H1 (cell line): ENCODE measurements at regions not wholly inside any gene's neighbourhood (a gene's known extent, or its start where the extent isn't known, plus 50 kb on each side); places are given as distances from the start of the nearest gene placed in this dataset.

Experiments used
- CTCF ChIA-PET: fragments of 300-600 bp; sonication (Branson Sonifier 250); formaldehyde crosslinking; loops from one replicate; lab custom pipeline; 2021; ENCODE audit not compliant: partially characterized antibody; lab: Charles Lee
- POLR2A ChIA-PET: fragments of 300-600 bp; sonication (Branson Sonifier 250); formaldehyde crosslinking; loops from one replicate; lab custom pipeline; 2021; ENCODE audit warnings: inconsistent platforms; ENCODE audit not compliant: partially characterized antibody; lab: Charles Lee
- DNase-seq, 2 experiments: peaks; one replicate each; pipeline versions ENCODE4 v3.0.0 to v3.0.0-alpha.2; 2010 to 2022; ENCODE audit warnings: low spot score in 2 of 2, low read depth in 1 of 2, mixed read lengths in 1 of 2
- FAIRE-seq: peaks from 2 replicates; lab custom pipeline; 2011; peaks lifted over from hg19 to GRCh38; lab: Jason Lieb, UNC
- H2AFZ ChIP-seq: 2 replicates; pipeline ENCODE4 v1.8.1; 2012; ENCODE audit warnings: low read length, inconsistent platforms
- H2AK5ac ChIP-seq: 2 replicates; pipeline ENCODE4 v1.6.1; 2013; ENCODE audit warnings: low read depth, low read length
- H2BK120ac ChIP-seq: replicated peaks from 2 replicates; pipeline ENCODE3; 2013; ENCODE audit warnings: low read depth, low read length, inconsistent platforms
- H2BK12ac ChIP-seq: 2 replicates; pipeline ENCODE4 v1.6.1; 2013; ENCODE audit warnings: low read depth, low read length
- H2BK15ac ChIP-seq: 2 replicates; pipeline ENCODE4 v1.6.1; 2013; ENCODE audit warnings: low read length
- H2BK20ac ChIP-seq: 2 replicates; pipeline ENCODE4 v1.6.1; 2013; ENCODE audit warnings: low read length
- H2BK5ac ChIP-seq: 2 replicates; pipeline ENCODE4 v1.6.1; 2013; ENCODE audit warnings: low read depth, low read length
- H3K14ac ChIP-seq: 2 replicates; pipeline ENCODE4 v1.6.1; 2013; ENCODE audit warnings: inconsistent platforms; ENCODE audit not compliant: insufficient read length
- H3K18ac ChIP-seq: 2 replicates; pipeline ENCODE4 v1.6.1; 2013; ENCODE audit warnings: low read length; ENCODE audit errors: extremely low read depth
- H3K23ac ChIP-seq: 2 replicates; pipeline ENCODE4 v1.6.1; 2013; ENCODE audit warnings: inconsistent platforms; ENCODE audit not compliant: insufficient read length
- H3K23me2 ChIP-seq: 2 replicates; pipeline ENCODE4 v1.6.1; 2013; ENCODE audit warnings: low read depth, low read length
- H3K27ac ChIP-seq: 2 replicates; pipeline ENCODE4 v1.6.1; 2011; ENCODE audit warnings: low read depth, low read length, inconsistent platforms
- H3K27me3 ChIP-seq, 4 experiments: replicated peaks in 1 of 4; 1 replicate in 1 of 4; 2 replicates in 3 of 4; pipeline versions ENCODE4 v1.6.1 to v1.8.1; 2011 to 2013; ENCODE audit warnings: low read length in 3 of 4, mild to moderate bottlenecking in 3 of 4, inconsistent platforms in 2 of 4, mixed read lengths in 2 of 4, moderate library complexity in 1 of 4; ENCODE audit not compliant: control insufficient read depth in 3 of 4, insufficient read depth in 3 of 4; ENCODE audit errors: extremely low read depth in 1 of 4
- H3K36me3 ChIP-seq, 4 experiments: 2 replicates each; pipeline versions ENCODE4 v1.6.1 to v1.8.1; 2011 to 2013; ENCODE audit warnings: mild to moderate bottlenecking in 4 of 4, low read length in 3 of 4, moderate library complexity in 2 of 4, control low read depth in 1 of 4, inconsistent platforms in 1 of 4; ENCODE audit not compliant: insufficient read depth in 4 of 4, control insufficient read depth in 2 of 4
- H3K4ac ChIP-seq: replicated peaks from 2 replicates; pipeline ENCODE3; 2013; ENCODE audit warnings: low read length, low read depth, mixed read lengths, inconsistent platforms; ENCODE audit not compliant: insufficient read length
- H3K4me1 ChIP-seq, 4 experiments: replicated peaks in 1 of 4; 1 replicate in 1 of 4; 2 replicates in 3 of 4; pipeline versions ENCODE4 v1.6.1 to v1.8.1; 2011 to 2013; ENCODE audit warnings: low read length in 3 of 4, inconsistent platforms in 2 of 4, mixed read lengths in 1 of 4; ENCODE audit not compliant: insufficient read depth in 4 of 4, control insufficient read depth in 3 of 4
- H3K4me2 ChIP-seq, 2 experiments: 2 replicates each; pipeline versions ENCODE4 v1.6.1 to v1.8.1; 2011 to 2013; ENCODE audit warnings: low read depth in 2 of 2, low read length in 2 of 2, control low read depth in 1 of 2, inconsistent platforms in 1 of 2, mild to moderate bottlenecking in 1 of 2; ENCODE audit not compliant: insufficient read depth in 1 of 2
- H3K4me3 ChIP-seq, 4 experiments: fragments of 200-600, 300-600 bp in 1 of 4; sonication (generic), shearing (Covaris generic), sonication (Bioruptor Twin) in 1 of 4; 2 replicates each; pipeline versions ENCODE4 v1.5.1 to v1.8.1; 2011 to 2016; ENCODE audit warnings: low read length in 4 of 4, low read depth in 3 of 4, control low read depth in 2 of 4, inconsistent platforms in 2 of 4, mild to moderate bottlenecking in 2 of 4, mixed read lengths in 1 of 4, moderate library complexity in 1 of 4; ENCODE audit not compliant: insufficient read depth in 2 of 4; ENCODE audit errors: extremely low read depth in 1 of 4
- H3K56ac ChIP-seq: replicated peaks from 2 replicates; pipeline ENCODE3; 2013; ENCODE audit warnings: low read depth, mild to moderate bottlenecking, mixed read lengths, low read length, inconsistent platforms; ENCODE audit not compliant: insufficient read length
- H3K79me1 ChIP-seq: 2 replicates; pipeline ENCODE4 v1.6.1; 2013; ENCODE audit warnings: low read depth, low read length, control low read depth
- H3K79me2 ChIP-seq, 2 experiments: 2 replicates each; pipeline versions ENCODE4 v1.6.1 to v1.8.1; 2012 to 2013; ENCODE audit warnings: low read length in 2 of 2, mild to moderate bottlenecking in 2 of 2, inconsistent platforms in 1 of 2; ENCODE audit not compliant: insufficient read depth in 2 of 2, control insufficient read depth in 1 of 2
- H3K9ac ChIP-seq, 4 experiments: replicated peaks in 1 of 4; 1 replicate in 1 of 4; 2 replicates in 3 of 4; pipeline versions ENCODE4 v1.6.1 to v1.8.1; 2011 to 2013; ENCODE audit warnings: low read depth in 3 of 4, low read length in 3 of 4, control low read depth in 2 of 4, mild to moderate bottlenecking in 2 of 4, moderate library complexity in 2 of 4, inconsistent platforms in 1 of 4; ENCODE audit errors: extremely low read depth in 1 of 4
- H3K9me3 ChIP-seq, 2 experiments: 2 replicates each; pipeline versions ENCODE4 v1.6.1 to v1.8.1; 2012 to 2013; ENCODE audit warnings: mild to moderate bottlenecking in 2 of 2, moderate library complexity in 2 of 2, control low read depth in 1 of 2, inconsistent platforms in 1 of 2, low read depth in 1 of 2, low read length in 1 of 2, mixed read lengths in 1 of 2; ENCODE audit not compliant: insufficient read depth in 2 of 2
- H4K20me1 ChIP-seq, 2 experiments: replicated peaks in 1 of 2; 2 replicates each; pipeline versions ENCODE3 to v1.8.1; 2011 to 2013; ENCODE audit warnings: inconsistent platforms in 2 of 2, low read length in 2 of 2, mild to moderate bottlenecking in 1 of 2; ENCODE audit not compliant: insufficient read depth in 2 of 2, control insufficient read depth in 1 of 2
- H4K5ac ChIP-seq: 2 replicates; pipeline ENCODE4 v1.6.1; 2013; ENCODE audit warnings: low read length, low read depth, mixed read lengths, inconsistent platforms; ENCODE audit not compliant: insufficient read length
- H4K8ac ChIP-seq: 2 replicates; pipeline ENCODE4 v1.8.0; 2013; ENCODE audit warnings: mild to moderate bottlenecking, moderate library complexity, low read length, inconsistent platforms; ENCODE audit not compliant: insufficient read depth; ENCODE audit errors: extremely low read depth
- H4K91ac ChIP-seq: replicated peaks from 2 replicates; pipeline ENCODE3; 2013; ENCODE audit warnings: low read length, mixed read lengths, inconsistent platforms; ENCODE audit not compliant: insufficient read length
- BACH1 ChIP-seq: IDR thresholded peaks from 2 replicates; pipeline ENCODE4 v1.6.1; 2012; ENCODE audit warnings: low read length, improper control_type of control experiment
- CEBPB ChIP-seq: IDR thresholded peaks from 2 replicates; pipeline ENCODE4 v1.6.1; 2012; ENCODE audit warnings: low read depth, low read length
- CHD2 ChIP-seq: IDR thresholded peaks from 2 replicates; pipeline ENCODE4 v1.6.1; 2012; ENCODE audit warnings: low read length, improper control_type of control experiment
- CTBP2 ChIP-seq: IDR thresholded peaks from 2 replicates; pipeline ENCODE4 v1.7.0; 2011; ENCODE audit warnings: borderline replicate concordance, mild to moderate bottlenecking, moderate library complexity, mixed read lengths, low read length; ENCODE audit not compliant: insufficient read depth, insufficient read length
- KDM1A ChIP-seq: fragments of 200-600, 300-600 bp; sonication (generic); IDR thresholded peaks from 2 replicates; pipeline ENCODE4 v1.7.1; 2016; ENCODE audit warnings: mild to moderate bottlenecking, low read length, borderline replicate concordance
- MAFK ChIP-seq: IDR thresholded peaks from 2 replicates; pipeline ENCODE4 v1.6.1; 2012; ENCODE audit warnings: low read depth, mild to moderate bottlenecking, improper control_type of control experiment, low read length
- NANOG ChIP-seq: IDR thresholded peaks from 2 replicates; pipeline ENCODE4 v1.6.1; 2011; ENCODE audit warnings: low read length, low read depth, mild to moderate bottlenecking, inconsistent platforms; ENCODE audit not compliant: insufficient read depth, poor library complexity, severe bottlenecking
- POU5F1 ChIP-seq: IDR thresholded peaks from 2 replicates; pipeline ENCODE4 v1.6.1; 2011; ENCODE audit warnings: low read depth, mild to moderate bottlenecking, low read length, moderate library complexity
- RAD21 ChIP-seq, 2 experiments: IDR thresholded peaks in 1 of 2; conservative IDR thresholded peaks in 1 of 2; 2 replicates each; pipeline ENCODE4 v1.6.1; 2011; ENCODE audit warnings: low read depth in 2 of 2, low read length in 2 of 2, improper control_type of control experiment in 1 of 2, inconsistent platforms in 1 of 2, mild to moderate bottlenecking in 1 of 2, moderate library complexity in 1 of 2
- RXRA ChIP-seq: IDR thresholded peaks from 2 replicates; pipeline ENCODE4 v1.6.1; 2011; ENCODE audit warnings: low read depth, mild to moderate bottlenecking, low read length, moderate library complexity; ENCODE audit not compliant: insufficient read depth
- TEAD4 ChIP-seq: IDR thresholded peaks from 2 replicates; pipeline ENCODE4 v1.6.1; 2012; ENCODE audit warnings: low read depth, low read length, inconsistent platforms, mixed read lengths
- YY1 ChIP-seq: IDR thresholded peaks from 2 replicates; pipeline ENCODE4 v1.6.1; 2011; ENCODE audit warnings: low read depth, mild to moderate bottlenecking, low read length
- WGBS, 2 experiments: shearing (Covaris generic) in 1 of 2; methylation state at CpG; one replicate each; pipeline versions ENCODE4 v1.1.6 to v1.1.7; 2013 to 2015; ENCODE audit warnings: low lambda C conversion rate in 2 of 2, mixed read lengths in 2 of 2, inconsistent platforms in 1 of 2, low coverage in 1 of 2, missing lambda C conversion rate in 1 of 2; ENCODE audit not compliant: insufficient replicate concordance in 2 of 2, insufficient coverage in 1 of 2, insufficient read length in 1 of 2; ENCODE audit errors: extremely low coverage in 1 of 2, missing lambda C conversion rate in 1 of 2; 5-methylcytosine and 5-hydroxymethylcytosine counted together

GRCh38 chr3:132210476-132211346 is 106.5 kb upstream of the ACP3 start:
- no peak overlapping the region for H2BK15ac ChIP-seq
- H3K79me2 ChIP-seq = no peaks in the 10 kb centered on the region
- peaks cover 0 to 4% (median under 1%) of the 10 kb centered on the region in 4 experiments; a peak in 2 of 7 replicates for H3K4me1 ChIP-seq
- no peak overlapping the region for H4K91ac ChIP-seq
- H3K9ac ChIP-seq = no peak overlapping the region
- no peak overlapping the region for H3K23ac ChIP-seq
- no peak overlapping the region for H2BK120ac ChIP-seq
- ChIA-PET CTCF (interaction anchor here (0.6 to 8.1 kb wide), 49 partner anchors 10 to 982 kb away, joined by 3 to 110 read pairs (median 4); partner anchors contain the start of gene CPNE4), POLR2A (interaction anchor here (0.7 to 1.1 kb wide), 3 partner anchors 10 to 1179 kb away, joined by 3 read pairs; no protein-coding TSS in a partner anchor)
- H3K27ac ChIP-seq = no peak overlapping the region
- peak; percentile 96 for FAIRE-seq
- no peak overlapping the region for H4K8ac ChIP-seq
- no peaks in the 10 kb centered on the region; the same call in 1 of the 2 replicates for H3K79me1 ChIP-seq
- H3K56ac ChIP-seq = no peak overlapping the region
- no peak overlapping the region for H3K18ac ChIP-seq
- no peak overlapping the region for H3K14ac ChIP-seq
- H3K4me2 ChIP-seq = no peak overlapping the region
- no peak overlapping the region for H2BK12ac ChIP-seq
- no peak overlapping the region for H2AK5ac ChIP-seq
- no peak overlapping the region for H2BK5ac ChIP-seq
- no peaks in the 10 kb centered on the region for H3K23me2 ChIP-seq
- H4K5ac ChIP-seq = no peak overlapping the region
- WGBS, 2 experiments = 34% methylated on average over 9 of the region's 9 CpGs; no CpG with 5 or more reads in 1 of the 2 experiments
- H3K9me3 ChIP-seq = no peaks in the 10 kb centered on the region
- H3K4me3 ChIP-seq = no peak overlapping the region
- no peaks in the 10 kb centered on the region for H3K36me3 ChIP-seq
- no peak overlapping the region for H2AFZ ChIP-seq
- peak; percentile 49 to 84 for DNase-seq
- H2BK20ac ChIP-seq = no peak overlapping the region
- H3K27me3 ChIP-seq = peaks cover 27 to 42% (median 40%) of the 10 kb centered on the region in 4 experiments
- no peak overlapping the region for H3K4ac ChIP-seq
- H4K20me1 ChIP-seq = peaks cover 0 to 3% of the 10 kb centered on the region in 2 experiments
- no peak for TF ChIP-seq MAFK
- TF ChIP-seq YY1 = peak; percentile 65; the same call in 1 of the 2 replicates
- TF ChIP-seq POU5F1 = no peak
- peak; percentile 14 for TF ChIP-seq NANOG
- no peak for TF ChIP-seq KDM1A
- peak; percentile 84; the same call in 1 of the 2 replicates for TF ChIP-seq RXRA
- peak; percentile 22; the same call in 1 of the 2 replicates for TF ChIP-seq TEAD4
- TF ChIP-seq RAD21 (IDR thresholded peaks at IDR 0.05 in 1 of 2, conservative IDR thresholded peaks at IDR 0.05 in 1 of 2; ENCODE audit: low read depth in 2 of 2, low read length in 2 of 2) = peak; percentile 91 to 95
- no peak for TF ChIP-seq CTBP2
- TF ChIP-seq BACH1 = no peak
- no peak for TF ChIP-seq CHD2
- TF ChIP-seq CEBPB = no peak
